Mesendoderm (in vitro differentiated cells): ENCODE measurements at regions not wholly inside any gene's neighbourhood (a gene's known extent, or its start where the extent isn't known, plus 50 kb on each side); places are given as distances from the start of the nearest gene placed in this dataset.

Experiments
- DNase-seq: peaks from one replicate; pipeline ENCODE4 v3.0.0; 2013
- H2AK5ac ChIP-seq: 2 replicates; pipeline ENCODE4 v1.6.1; 2013; ENCODE audit warnings: low read length, inconsistent platforms
- H2BK120ac ChIP-seq: 2 replicates; pipeline ENCODE4 v1.6.1; 2013; ENCODE audit warnings: low read depth, mild to moderate bottlenecking, low read length, moderate library complexity, mixed read lengths
- H2BK15ac ChIP-seq: replicated peaks from 2 replicates; pipeline ENCODE4 v1.6.1; 2013; ENCODE audit warnings: low read depth, mild to moderate bottlenecking, moderate library complexity
- H2BK5ac ChIP-seq: 2 replicates; pipeline ENCODE4 v1.6.1; 2013; ENCODE audit warnings: low read length, inconsistent platforms
- H3K18ac ChIP-seq: 2 replicates; pipeline ENCODE4 v1.6.1; 2013; ENCODE audit warnings: mild to moderate bottlenecking, low read length, mixed read lengths
- H3K23ac ChIP-seq: one replicate; pipeline ENCODE4 v1.6.1; 2013; ENCODE audit warnings: low read length
- H3K27ac ChIP-seq: 2 replicates; pipeline ENCODE4 v1.5.1; 2013; ENCODE audit warnings: low read depth, mild to moderate bottlenecking, inconsistent platforms, low read length, moderate library complexity
- H3K27me3 ChIP-seq: 2 replicates; pipeline ENCODE4 v1.6.1; 2013; ENCODE audit warnings: low read length, control low read depth, mild to moderate bottlenecking, inconsistent platforms; ENCODE audit not compliant: insufficient read depth, poor library complexity
- H3K36me3 ChIP-seq: 2 replicates; pipeline ENCODE4 v1.6.1; 2013; ENCODE audit warnings: low read length, inconsistent platforms; ENCODE audit not compliant: control insufficient read depth, insufficient read depth
- H3K4ac ChIP-seq: one replicate; pipeline ENCODE4 v1.6.1; 2013; ENCODE audit warnings: low read depth, mild to moderate bottlenecking, low read length, moderate library complexity
- H3K4me1 ChIP-seq: 2 replicates; pipeline ENCODE4 v1.6.1; 2013; ENCODE audit warnings: low read depth, low read length, inconsistent platforms; ENCODE audit not compliant: control insufficient read depth
- H3K4me2 ChIP-seq: 2 replicates; pipeline ENCODE4 v1.6.1; 2013; ENCODE audit warnings: low read length
- H3K4me3 ChIP-seq: 2 replicates; pipeline ENCODE4 v1.5.1; 2013; ENCODE audit warnings: mild to moderate bottlenecking, low read length
- H3K56ac ChIP-seq: one replicate; pipeline ENCODE4 v1.6.1; 2013; ENCODE audit warnings: low read length
- H3K79me1 ChIP-seq: 2 replicates; pipeline ENCODE4 v1.6.1; 2013; ENCODE audit warnings: low read length, inconsistent platforms
- H3K79me2 ChIP-seq: 2 replicates; pipeline ENCODE4 v1.6.1; 2013; ENCODE audit warnings: mild to moderate bottlenecking, low read length; ENCODE audit not compliant: control insufficient read depth, insufficient read depth
- H3K9ac ChIP-seq: 2 replicates; pipeline ENCODE4 v1.6.1; 2013; ENCODE audit warnings: low read length, inconsistent platforms
- H4K5ac ChIP-seq: one replicate; pipeline ENCODE4 v1.6.1; 2013; ENCODE audit warnings: low read length
- H4K8ac ChIP-seq: one replicate; pipeline ENCODE4 v1.6.1; 2013; ENCODE audit warnings: low read depth, mild to moderate bottlenecking, control low read depth, low read length, moderate library complexity
- WGBS: extraction: QIAGEN DNeasy Blood & Tissue Kit; methylation state at CpG from one replicate; pipeline ENCODE4 v1.1.7; 2013; ENCODE audit warnings: low lambda C conversion rate, missing lambda C conversion rate; ENCODE audit not compliant: insufficient coverage; ENCODE audit errors: extremely low coverage; 5-methylcytosine and 5-hydroxymethylcytosine counted together

DNA sequence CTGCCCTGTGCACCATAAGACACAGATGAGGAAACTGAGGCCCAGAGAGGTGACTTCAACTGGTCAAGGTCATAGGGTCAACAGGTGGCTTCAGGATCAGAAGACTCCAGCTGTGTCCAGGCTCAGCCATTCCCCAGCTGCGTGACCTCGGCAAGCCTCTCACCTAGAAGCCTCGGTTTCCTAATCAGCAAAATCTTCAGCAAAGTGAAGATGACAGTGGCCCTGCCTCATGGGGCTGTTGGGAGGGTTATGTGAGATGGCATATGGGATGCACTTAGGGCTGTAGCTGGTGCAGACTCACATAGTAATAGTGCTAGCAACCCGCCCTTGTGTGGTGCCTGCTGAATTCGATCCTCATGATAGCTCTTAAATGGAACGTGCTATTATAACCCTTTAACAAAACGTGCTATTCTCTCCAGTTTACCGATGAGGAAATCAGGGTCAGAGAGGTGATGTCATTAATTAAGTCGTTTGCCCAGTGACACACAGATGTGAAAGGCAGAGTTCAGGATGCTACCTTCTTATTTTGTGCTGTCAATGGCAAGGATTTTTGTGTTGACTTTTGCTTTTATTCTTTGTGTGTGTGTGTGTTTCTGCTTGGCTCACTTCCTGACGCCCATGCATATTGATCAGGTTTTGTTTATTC is 472.9 kb downstream of the MATN1 start:
- Histone ChIP-seq H2BK5ac (no peak overlapping the region), H4K5ac (no peak overlapping the region), H4K8ac (no peak overlapping the region), H3K4me2 (no peak overlapping the region), H3K18ac (no peak overlapping the region), H3K23ac (no peak overlapping the region), H3K56ac (no peak overlapping the region), H3K36me3 (no peaks in the 10 kb centered on the region), H3K79me1 (no peaks in the 10 kb centered on the region), H3K4me1 (no peaks in the 10 kb centered on the region), H3K4ac (no peak overlapping the region), H3K27ac (no peak overlapping the region), H3K27me3 (no peaks in the 10 kb centered on the region), H2BK15ac (no peak overlapping the region), H3K79me2 (no peaks in the 10 kb centered on the region), H2AK5ac (no peak overlapping the region), H3K9ac (no peak overlapping the region), H3K4me3 (no peak overlapping the region), H2BK120ac (no peak overlapping the region)
- DNase-seq = no peak
- no CpG with 5 or more reads among the region's 10 CpGs for WGBS

DNA sequence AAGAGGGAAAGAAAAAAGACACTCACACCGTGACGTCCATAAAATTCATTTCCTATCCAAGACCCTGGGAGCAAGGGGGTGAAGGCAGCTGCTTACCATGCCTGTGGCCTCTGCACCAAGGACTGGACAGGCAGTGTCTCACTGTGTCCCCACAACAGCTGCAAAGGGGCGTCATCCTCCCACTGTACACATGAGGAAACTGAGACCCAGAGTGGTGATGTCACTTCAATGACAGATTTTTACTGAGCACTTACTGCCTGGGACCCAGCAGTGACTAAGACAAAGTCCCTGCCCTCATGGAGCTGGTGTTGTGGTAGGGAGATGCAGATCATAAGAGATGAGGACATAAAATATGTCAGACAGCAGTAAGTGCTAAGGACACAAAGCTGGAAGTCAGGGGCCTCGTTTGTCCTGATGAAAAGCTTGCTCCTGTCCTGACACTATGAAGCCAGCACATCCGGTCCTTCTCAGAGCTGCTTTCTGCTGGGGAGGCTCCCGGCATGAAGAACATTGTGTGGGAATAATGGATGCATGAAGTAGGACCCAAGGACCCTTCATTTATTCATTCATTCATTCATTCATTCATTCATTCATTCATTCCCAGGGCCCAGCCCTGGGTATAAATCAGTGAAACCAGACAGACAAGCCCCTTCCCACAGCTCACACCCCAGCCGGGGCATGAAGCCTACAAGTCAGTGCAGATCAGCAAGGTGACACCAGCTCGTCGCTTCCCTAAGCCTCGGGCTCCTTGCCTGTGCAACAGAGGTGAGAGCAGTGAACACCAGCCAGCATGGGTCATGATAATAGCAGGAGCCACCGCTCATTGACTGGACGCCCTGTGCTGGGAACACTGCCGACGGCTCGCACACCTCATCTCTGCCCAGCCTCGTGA is 473.7 kb downstream of the MATN1 start:
- H3K4me1 ChIP-seq = no peaks in the 10 kb centered on the region
- WGBS = no CpG with 5 or more reads among the region's 16 CpGs

DNA sequence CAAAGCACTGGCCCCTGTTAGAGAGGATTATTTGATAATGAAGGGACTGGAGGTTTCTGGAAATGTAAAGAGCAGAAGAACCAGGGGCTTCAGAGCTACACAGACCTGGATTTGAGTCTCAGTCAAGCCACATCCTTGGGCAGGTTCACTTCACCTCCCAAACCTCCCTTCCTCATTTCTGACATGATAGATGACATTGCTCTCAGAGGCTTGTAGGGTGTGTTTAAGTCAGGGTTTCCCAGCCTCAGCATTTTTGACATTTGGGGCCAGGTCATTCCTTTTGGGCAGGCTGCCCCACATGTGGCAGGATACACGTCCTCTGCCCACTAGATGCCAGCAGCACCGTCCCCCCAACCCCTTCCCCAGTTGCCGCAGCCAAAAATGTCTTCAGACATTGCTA is 474.6 kb downstream of the MATN1 start:
- Histone ChIP-seq H3K56ac (no peak overlapping the region), H3K23ac (no peak overlapping the region), H3K27me3 (no peaks in the 10 kb centered on the region), H2AK5ac (no peak overlapping the region), H3K4ac (no peak overlapping the region), H3K4me3 (no peak overlapping the region), H4K8ac (no peak overlapping the region), H3K36me3 (no peaks in the 10 kb centered on the region), H2BK120ac (no peak overlapping the region), H3K9ac (no peak overlapping the region), H3K18ac (no peak overlapping the region), H4K5ac (no peak overlapping the region), H3K79me2 (no peaks in the 10 kb centered on the region), H3K79me1 (no peaks in the 10 kb centered on the region), H2BK5ac (no peak overlapping the region), H2BK15ac (no peak overlapping the region), H3K27ac (no peak overlapping the region), H3K4me1 (peaks cover 7% of the 10 kb centered on the region), H3K4me2 (no peak overlapping the region)
- no peak for DNase-seq
- WGBS = no CpG with 5 or more reads among the region's 3 CpGs

More for the DNA sequence above, 473.7 kb downstream of the MATN1 start:
- Histone ChIP-seq H3K79me1 (no peaks in the 10 kb centered on the region), H3K36me3 (no peaks in the 10 kb centered on the region), H3K18ac (no peak overlapping the region), H3K23ac (peak overlapping the region; percentile 69), H3K4me2 (no peak overlapping the region), H3K9ac (no peak overlapping the region), H3K4me3 (no peak overlapping the region), H2BK5ac (no peak overlapping the region), H2AK5ac (no peak overlapping the region), H4K5ac (no peak overlapping the region), H2BK120ac (no peak overlapping the region), H3K27me3 (no peaks in the 10 kb centered on the region), H3K4ac (no peak overlapping the region), H3K27ac (no peak overlapping the region), H4K8ac (no peak overlapping the region), H3K56ac (no peak overlapping the region), H2BK15ac (no peak overlapping the region), H3K79me2 (no peaks in the 10 kb centered on the region)
- DNase-seq = no peak

DNA sequence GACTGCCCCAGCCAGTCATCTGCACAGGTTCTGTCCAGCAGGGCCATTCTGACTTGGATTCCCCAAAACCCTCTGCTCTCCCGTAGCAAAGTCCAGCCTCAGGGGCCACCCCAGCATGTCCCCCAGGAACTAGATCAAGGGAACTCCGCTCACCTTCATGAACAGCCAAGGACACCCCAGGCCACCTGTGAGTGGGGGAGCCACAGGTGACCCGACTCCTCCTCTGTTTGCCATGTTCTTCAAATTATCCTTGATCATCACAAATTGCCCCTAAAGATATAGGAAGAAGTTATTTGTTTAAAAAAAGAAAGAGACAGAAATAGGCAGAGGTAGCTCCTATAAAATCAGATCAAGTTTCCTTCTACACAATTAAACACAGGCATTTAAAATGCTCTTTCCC is 475.0 kb downstream of the MATN1 start:
- no peak overlapping the region for H4K8ac ChIP-seq
- H3K79me2 ChIP-seq = no peaks in the 10 kb centered on the region
- H2BK120ac ChIP-seq = no peak overlapping the region
- no CpG with 5 or more reads among the region's 3 CpGs for WGBS
- H3K36me3 ChIP-seq = no peaks in the 10 kb centered on the region
- H3K4me3 ChIP-seq = no peak overlapping the region
- H2AK5ac ChIP-seq = no peak overlapping the region
- H4K5ac ChIP-seq = no peak overlapping the region
- H3K23ac ChIP-seq = no peak overlapping the region
- H2BK15ac ChIP-seq = no peak overlapping the region
- DNase-seq = no peak
- H3K27me3 ChIP-seq = no peaks in the 10 kb centered on the region
- no peak overlapping the region for H3K56ac ChIP-seq
- H3K79me1 ChIP-seq = no peaks in the 10 kb centered on the region
- H3K4me2 ChIP-seq = no peak overlapping the region
- H3K9ac ChIP-seq = no peak overlapping the region
- no peak overlapping the region for H3K18ac ChIP-seq
- H3K27ac ChIP-seq = no peak overlapping the region
- H3K4me1 ChIP-seq = peaks cover 11% of the 10 kb centered on the region
- H2BK5ac ChIP-seq = no peak overlapping the region
- H3K4ac ChIP-seq = no peak overlapping the region

DNA sequence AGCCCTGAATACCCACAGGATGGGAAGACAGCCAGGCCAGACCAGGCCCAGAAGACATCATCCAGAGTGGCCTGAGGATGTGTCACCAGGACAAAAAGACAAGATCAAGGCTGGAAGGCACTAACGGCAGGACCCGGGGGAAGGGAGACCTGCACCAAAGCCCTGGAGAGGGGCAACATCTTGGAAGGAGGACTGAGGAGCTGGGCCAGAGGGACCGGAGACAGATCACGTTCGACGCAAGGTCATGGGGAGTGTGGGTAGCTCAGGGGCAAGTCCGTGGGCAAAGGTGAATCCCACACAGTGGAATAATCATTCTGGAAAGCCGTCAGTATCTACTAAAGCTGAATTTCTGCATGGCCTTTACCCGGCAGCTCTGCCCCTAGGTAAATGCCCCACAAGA is 478.6 kb downstream of the MATN1 start:
- peak overlapping the region; percentile 43 for H2BK5ac ChIP-seq
- H3K4ac ChIP-seq = peak overlapping the region; percentile 18
- H4K8ac ChIP-seq = no peak overlapping the region
- no peak overlapping the region for H3K4me2 ChIP-seq
- no peak overlapping the region for H3K9ac ChIP-seq
- no CpG with 5 or more reads among the region's 9 CpGs for WGBS
- peak overlapping the region; percentile 0 for H3K56ac ChIP-seq
- no peak for DNase-seq
- no peaks in the 10 kb centered on the region for H3K36me3 ChIP-seq
- H3K27ac ChIP-seq = no peak overlapping the region
- H2BK120ac ChIP-seq = no peak overlapping the region
- no peaks in the 10 kb centered on the region for H3K79me2 ChIP-seq
- peaks cover 21% of the 10 kb centered on the region for H3K4me1 ChIP-seq
- H3K23ac ChIP-seq = no peak overlapping the region
- no peak overlapping the region for H4K5ac ChIP-seq
- peak overlapping the region; percentile 21 for H3K18ac ChIP-seq
- no peaks in the 10 kb centered on the region for H3K79me1 ChIP-seq
- H3K4me3 ChIP-seq = no peak overlapping the region
- peak overlapping the region; percentile 29 for H2AK5ac ChIP-seq
- H2BK15ac ChIP-seq = no peak overlapping the region
- H3K27me3 ChIP-seq = no peaks in the 10 kb centered on the region
